GM19351 (cell line): ENCODE measurements at regions not wholly inside any gene's neighbourhood (a gene's known extent, or its start where the extent isn't known, plus 50 kb on each side); places are given as distances from the start of the nearest gene placed in this dataset.

Source experiments
- ATAC-seq: cut with Tn5 transposase; IDR thresholded peaks from one replicate; pipeline ENCODE4 v1.9.1; 2021; ENCODE audit warnings: mild to moderate bottlenecking, moderate library complexity; ENCODE audit not compliant: unreplicated experiment

GRCh38 chr9:3732077-3733038 is 206.6 kb upstream of the RFX3 start:
- ATAC-seq, result peak; percentile 84

GRCh38 chr9:3730511-3730922 is 204.7 kb upstream of the RFX3 start:
- ATAC-seq, result peak; percentile 48

- no peak for ATAC-seq
Measured at GRCh38 chr9:3721096-3721495, 195.3 kb upstream of the RFX3 start.

- ATAC-seq, result no peak
Measured at GRCh38 chr9:3719286-3719685, 193.5 kb upstream of the RFX3 start.

- no peak for ATAC-seq
Measured at GRCh38 chr9:3716415-3716814, 190.6 kb upstream of the RFX3 start.

GRCh38 chr9:3708751-3709150 is 182.9 kb upstream of the RFX3 start:
- ATAC-seq, result no peak

GRCh38 chr9:3704890-3705289 is 179.1 kb upstream of the RFX3 start:
- ATAC-seq, result no peak

GRCh38 chr9:3700772-3701171 is 175.0 kb upstream of the RFX3 start:
- no peak for ATAC-seq

- no peak for ATAC-seq
Measured at GRCh38 chr9:3699883-3700282, 174.1 kb upstream of the RFX3 start.

- ATAC-seq, result no peak
Measured at GRCh38 chr9:3698531-3698930, 172.7 kb upstream of the RFX3 start.

- ATAC-seq, result no peak
Measured at GRCh38 chr9:3698076-3698475, 172.3 kb upstream of the RFX3 start.

GRCh38 chr9:3696368-3696767 is 170.6 kb upstream of the RFX3 start:
- ATAC-seq, result no peak

GRCh38 chr9:3692606-3693005 is 166.8 kb upstream of the RFX3 start:
- ATAC-seq, result no peak

GRCh38 chr9:3689555-3689954 is 163.8 kb upstream of the RFX3 start:
- no peak for ATAC-seq

- no peak for ATAC-seq
Measured at GRCh38 chr9:3687145-3687544, 161.3 kb upstream of the RFX3 start.

- ATAC-seq, result no peak
Measured at GRCh38 chr9:3682186-3682585, 156.4 kb upstream of the RFX3 start.

- no peak for ATAC-seq
Measured at GRCh38 chr9:3677541-3677940, 151.7 kb upstream of the RFX3 start.

- ATAC-seq, result no peak
Measured at GRCh38 chr9:3676766-3677165, 151.0 kb upstream of the RFX3 start.

- no peak for ATAC-seq
Measured at GRCh38 chr9:3675946-3676345, 150.1 kb upstream of the RFX3 start.

GRCh38 chr9:3674561-3674960 is 148.8 kb upstream of the RFX3 start:
- no peak for ATAC-seq

- ATAC-seq, result no peak
Measured at GRCh38 chr9:3672399-3672798, 146.6 kb upstream of the RFX3 start.

- ATAC-seq, result no peak
Measured at GRCh38 chr9:3664044-3664443, 138.2 kb upstream of the RFX3 start.

- ATAC-seq, result no peak
Measured at GRCh38 chr9:3662671-3663070, 136.9 kb upstream of the RFX3 start.
